ENCODE measurements at regions not wholly inside any gene's neighbourhood (a gene's known extent, or its start where the extent isn't known, plus 50 kb on each side); places are given as distances from the start of the nearest gene placed in this dataset.

- H2AK5ac ChIP-seq (ENCODE audit: low read length, severe bottlenecking) = no peak overlapping the region
- no peak overlapping the region for H3K18ac ChIP-seq (ENCODE audit: low read depth in 1 of 2, low read length in 2 of 2)
- peaks cover 4% of the 10 kb centered on the region in 2 experiments for H3K27me3 ChIP-seq (ENCODE audit: control insufficient read depth in 1 of 2, insufficient read depth in 1 of 2, low read length in 2 of 2)
- no peaks in the 10 kb centered on the region for H3K9me3 ChIP-seq (ENCODE audit: control insufficient read depth, low read length)
- no peak overlapping the region for H2BK15ac ChIP-seq (ENCODE audit: low read depth, poor library complexity, severe bottlenecking)
- no peak overlapping the region for H2BK120ac ChIP-seq (ENCODE audit: low read depth, low read length)
- WGBS = 96% methylated on average over 7 of the region's 8 CpGs
- H3K9ac ChIP-seq (ENCODE audit: low read length) = no peak overlapping the region
- no peak overlapping the region for H2AFZ ChIP-seq (ENCODE audit: low read depth, low read length)
- H3K14ac ChIP-seq (ENCODE audit: low read length in 2 of 2) = no peak overlapping the region
- H2BK5ac ChIP-seq (ENCODE audit: low read depth, low read length, poor library complexity, severe bottlenecking) = no peak overlapping the region
- H3K4ac ChIP-seq (ENCODE audit: low read depth in 1 of 2, low read length in 2 of 2) = no peak overlapping the region
- no peak overlapping the region for H2BK12ac ChIP-seq (ENCODE audit: low read length in 2 of 2)
- H3K4me2 ChIP-seq (ENCODE audit: low read length, poor library complexity, severe bottlenecking) = no peak overlapping the region
- H3K4me3 ChIP-seq (ENCODE audit: insufficient read depth in 1 of 2, low read depth in 1 of 2, low read length in 2 of 2) = no peak overlapping the region
- no peak overlapping the region for H3K23ac ChIP-seq (ENCODE audit: low read length in 2 of 2)
- H4K8ac ChIP-seq (ENCODE audit: low read length) = no peak overlapping the region
- peak overlapping the region; percentile 7 for H4K91ac ChIP-seq (ENCODE audit: low read length)
- H3K4me1 ChIP-seq (ENCODE audit: control insufficient read depth, insufficient read depth, low read depth, low read length) = no peaks in the 10 kb centered on the region
- H3K79me1 ChIP-seq (replicated peaks; ENCODE audit: low read length, poor library complexity, severe bottlenecking) = no peaks in the 10 kb centered on the region
- no peaks in the 10 kb centered on the region for H3K36me3 ChIP-seq (ENCODE audit: control insufficient read depth in 1 of 2, insufficient read depth in 2 of 2, low read depth in 1 of 2, low read length in 2 of 2)
- no peak overlapping the region for H3K27ac ChIP-seq (ENCODE audit: low read length, poor library complexity, severe bottlenecking)
- no peak for DNase-seq
These were observed 182.8 kb downstream of the DEPDC1B start for GRCh38 chr5:60517094-60517694.

- H3K79me1 ChIP-seq (replicated peaks; ENCODE audit: low read length, poor library complexity, severe bottlenecking) = no peaks in the 10 kb centered on the region
- no peak for DNase-seq
- no peak overlapping the region for H3K14ac ChIP-seq (ENCODE audit: low read length in 2 of 2)
These were observed 183.3 kb downstream of the DEPDC1B start for GRCh38 chr5:60516688-60517087.

DNA sequence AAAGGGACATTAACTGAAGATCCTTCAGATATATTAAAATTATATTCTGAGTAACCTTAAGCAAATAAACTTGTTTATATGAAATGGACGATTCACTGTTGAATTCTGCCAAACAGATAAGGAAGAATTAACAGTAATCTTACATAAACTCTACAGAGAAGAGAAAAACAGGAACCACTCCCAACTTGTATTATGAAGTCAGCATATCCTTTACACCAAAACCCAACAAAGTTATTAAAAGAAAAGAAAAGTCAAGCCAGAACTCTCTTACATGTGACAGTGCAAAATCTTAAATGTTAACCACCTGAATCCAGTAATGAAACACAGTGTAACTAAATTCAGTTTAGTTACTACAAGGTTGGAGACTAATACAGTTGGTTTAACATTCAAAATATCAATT lies 185.8 kb downstream of the DEPDC1B start:
- Histone ChIP-seq H3K23ac (ENCODE audit: low read length in 2 of 2) (no peak overlapping the region), H3K27ac (ENCODE audit: low read length, poor library complexity, severe bottlenecking) (no peak overlapping the region), H3K36me3 (ENCODE audit: control insufficient read depth in 1 of 2, insufficient read depth in 2 of 2, low read depth in 1 of 2, low read length in 2 of 2) (no peaks in the 10 kb centered on the region), H3K4me2 (ENCODE audit: low read length, poor library complexity, severe bottlenecking) (no peak overlapping the region), H3K9ac (ENCODE audit: low read length) (no peak overlapping the region), H3K9me3 (ENCODE audit: control insufficient read depth, low read length) (no peaks in the 10 kb centered on the region), H4K8ac (ENCODE audit: low read length) (no peak overlapping the region), H3K18ac (ENCODE audit: low read depth in 1 of 2, low read length in 2 of 2) (no peak overlapping the region), H2AFZ (ENCODE audit: low read depth, low read length) (no peak overlapping the region), H3K14ac (ENCODE audit: low read length in 2 of 2) (no peak overlapping the region), H3K4me1 (ENCODE audit: control insufficient read depth, insufficient read depth, low read depth, low read length) (no peaks in the 10 kb centered on the region), H3K79me1 (replicated peaks; ENCODE audit: low read length, poor library complexity, severe bottlenecking) (no peaks in the 10 kb centered on the region), H2BK12ac (ENCODE audit: low read length in 2 of 2) (no peak overlapping the region), H2AK5ac (ENCODE audit: low read length, severe bottlenecking) (no peak overlapping the region), H4K91ac (ENCODE audit: low read length) (no peak overlapping the region), H3K4me3 (ENCODE audit: insufficient read depth in 1 of 2, low read depth in 1 of 2, low read length in 2 of 2) (no peak overlapping the region), H2BK15ac (ENCODE audit: low read depth, poor library complexity, severe bottlenecking) (no peak overlapping the region), H2BK5ac (ENCODE audit: low read depth, low read length, poor library complexity, severe bottlenecking) (no peak overlapping the region), H3K4ac (ENCODE audit: low read depth in 1 of 2, low read length in 2 of 2) (no peak overlapping the region), H2BK120ac (ENCODE audit: low read depth, low read length) (no peak overlapping the region), H3K27me3 (ENCODE audit: control insufficient read depth in 1 of 2, insufficient read depth in 1 of 2, low read length in 2 of 2) (peaks cover 4% of the 10 kb centered on the region in 2 experiments)
- 75% methylated on average over 1 of the region's 1 CpG for WGBS
- no peak for DNase-seq

More at GRCh38 chr5:60516688-60517087, 183.3 kb downstream of the DEPDC1B start:
- H2AFZ ChIP-seq (ENCODE audit: low read depth, low read length) = no peak overlapping the region
- no peak overlapping the region for H3K4me2 ChIP-seq (ENCODE audit: low read length, poor library complexity, severe bottlenecking)
- no peak overlapping the region for H4K8ac ChIP-seq (ENCODE audit: low read length)
- WGBS = 96% methylated on average over 2 of the region's 2 CpGs
- no peaks in the 10 kb centered on the region for H3K9me3 ChIP-seq (ENCODE audit: control insufficient read depth, low read length)
- H4K91ac ChIP-seq (ENCODE audit: low read length) = no peak overlapping the region
- H2BK15ac ChIP-seq (ENCODE audit: low read depth, poor library complexity, severe bottlenecking) = no peak overlapping the region
- H3K27ac ChIP-seq (ENCODE audit: low read length, poor library complexity, severe bottlenecking) = no peak overlapping the region
- H2BK12ac ChIP-seq (ENCODE audit: low read length in 2 of 2) = no peak overlapping the region
- H3K23ac ChIP-seq (ENCODE audit: low read length in 2 of 2) = no peak overlapping the region
- no peak overlapping the region for H3K18ac ChIP-seq (ENCODE audit: low read depth in 1 of 2, low read length in 2 of 2)
- H2AK5ac ChIP-seq (ENCODE audit: low read length, severe bottlenecking) = no peak overlapping the region
- H3K27me3 ChIP-seq (ENCODE audit: control insufficient read depth in 1 of 2, insufficient read depth in 1 of 2, low read length in 2 of 2) = peaks cover 4% of the 10 kb centered on the region in 2 experiments
- H3K4me1 ChIP-seq (ENCODE audit: control insufficient read depth, insufficient read depth, low read depth, low read length) = no peaks in the 10 kb centered on the region
- H3K4me3 ChIP-seq (ENCODE audit: insufficient read depth in 1 of 2, low read depth in 1 of 2, low read length in 2 of 2) = no peak overlapping the region
- no peak overlapping the region for H2BK5ac ChIP-seq (ENCODE audit: low read depth, low read length, poor library complexity, severe bottlenecking)
- H2BK120ac ChIP-seq (ENCODE audit: low read depth, low read length) = no peak overlapping the region
- H3K36me3 ChIP-seq (ENCODE audit: control insufficient read depth in 1 of 2, insufficient read depth in 2 of 2, low read depth in 1 of 2, low read length in 2 of 2) = no peaks in the 10 kb centered on the region
- no peak overlapping the region for H3K4ac ChIP-seq (ENCODE audit: low read depth in 1 of 2, low read length in 2 of 2)
- no peak overlapping the region for H3K9ac ChIP-seq (ENCODE audit: low read length)

- Histone ChIP-seq H2BK120ac (ENCODE audit: low read depth, low read length) (no peak overlapping the region), H3K4me3 (ENCODE audit: insufficient read depth in 1 of 2, low read depth in 1 of 2, low read length in 2 of 2) (no peak overlapping the region), H3K4ac (ENCODE audit: low read depth in 1 of 2, low read length in 2 of 2) (no peak overlapping the region), H3K9me3 (ENCODE audit: control insufficient read depth, low read length) (no peaks in the 10 kb centered on the region), H3K27ac (ENCODE audit: low read length, poor library complexity, severe bottlenecking) (no peak overlapping the region), H2AK5ac (ENCODE audit: low read length, severe bottlenecking) (no peak overlapping the region), H3K79me1 (replicated peaks; ENCODE audit: low read length, poor library complexity, severe bottlenecking) (no peaks in the 10 kb centered on the region), H4K91ac (ENCODE audit: low read length) (no peak overlapping the region), H2BK5ac (ENCODE audit: low read depth, low read length, poor library complexity, severe bottlenecking) (no peak overlapping the region), H3K4me2 (ENCODE audit: low read length, poor library complexity, severe bottlenecking) (no peak overlapping the region), H3K27me3 (ENCODE audit: control insufficient read depth in 1 of 2, insufficient read depth in 1 of 2, low read length in 2 of 2) (no peaks in the 10 kb centered on the region), H2BK12ac (ENCODE audit: low read length in 2 of 2) (no peak overlapping the region), H3K4me1 (ENCODE audit: control insufficient read depth, insufficient read depth, low read depth, low read length) (no peaks in the 10 kb centered on the region), H4K8ac (ENCODE audit: low read length) (no peak overlapping the region), H2AFZ (ENCODE audit: low read depth, low read length) (no peak overlapping the region), H3K18ac (ENCODE audit: low read depth in 1 of 2, low read length in 2 of 2) (no peak overlapping the region), H3K36me3 (ENCODE audit: control insufficient read depth in 1 of 2, insufficient read depth in 2 of 2, low read depth in 1 of 2, low read length in 2 of 2) (no peaks in the 10 kb centered on the region), H2BK15ac (ENCODE audit: low read depth, poor library complexity, severe bottlenecking) (no peak overlapping the region), H3K9ac (ENCODE audit: low read length) (no peak overlapping the region), H3K14ac (ENCODE audit: low read length in 2 of 2) (no peak overlapping the region), H3K23ac (ENCODE audit: low read length in 2 of 2) (no peak overlapping the region)
- no peak for DNase-seq
These were observed 187.8 kb downstream of the DEPDC1B start for GRCh38 chr5:60512117-60512516.
